Right lobe of liver (tissue), 6 donors: ENCODE measurements at regions not wholly inside any gene's neighbourhood (a gene's known extent, or its start where the extent isn't known, plus 50 kb on each side); places are given as distances from the start of the nearest gene placed in this dataset.

Experiments used
- ATAC-seq, 4 donors: fragments of 200-7000 bp; cut with Tn5 transposase; one replicate each; pipeline ENCODE4 v1.9.1; 2020; ENCODE audit warnings: mild to moderate bottlenecking in 4 of 4, moderate library complexity in 4 of 4
- DNase-seq, 3 donors: peaks; one replicate each; pipeline ENCODE4 v3.0.0-alpha.2; 2020
- H3K27ac ChIP-seq, 3 donors: fragments of 200-600 bp; one replicate each; pipeline ENCODE4 v1.8.0; 2022
- H3K27me3 ChIP-seq, 2 donors: fragments of 200-600 bp; one replicate each; pipeline ENCODE4 v1.8.0; 2022
- H3K36me3 ChIP-seq, 4 donors: fragments of 200-600 bp; sonication (generic) in 1 of 4; one replicate each; pipeline versions ENCODE4 v1.5.1 to v1.8.0; 2017 to 2022; ENCODE audit warnings: control low read depth in 1 of 4
- H3K4me1 ChIP-seq, 4 donors: fragments of 200-600 bp; sonication (generic) in 1 of 4; one replicate each; pipeline versions ENCODE4 v1.5.1 to v1.8.0; 2017 to 2022; ENCODE audit warnings: control low read depth in 1 of 4
- H3K4me3 ChIP-seq, 3 donors: fragments of 200-600 bp; one replicate each; pipeline ENCODE4 v1.8.0; 2022
- H3K9me3 ChIP-seq, 4 donors: fragments of 200-600 bp; sonication (generic) in 1 of 4; one replicate each; pipeline versions ENCODE4 v1.5.1 to v1.8.0; 2017 to 2022; ENCODE audit warnings: control low read depth in 1 of 4
- CTCF ChIP-seq, 4 donors: fragments of 200-600 bp in 3 of 4; fragments of 450-650 bp in 1 of 4; IDR thresholded peaks; one replicate each; pipeline versions ENCODE4 v1.5.1 to v1.8.0; 2016 to 2022; ENCODE audit warnings: antibody characterized with exemption in 4 of 4, mild to moderate bottlenecking in 2 of 4
- POLR2A ChIP-seq: fragments of 450-650 bp; IDR thresholded peaks from one replicate; pipeline ENCODE4 v1.6.1; 2017; ENCODE audit warnings: antibody characterized with exemption, mild to moderate bottlenecking
- WGBS: methylation state at CpG from one replicate; pipeline ENCODE4 v1.1.6; 2018; ENCODE audit warnings: low coverage, low lambda C conversion rate; ENCODE audit not compliant: insufficient coverage; ENCODE audit errors: missing lambda C conversion rate; 5-methylcytosine and 5-hydroxymethylcytosine counted together
- intact Hi-C, 2 donors: fragments of 100-400 bp; cut with DNase I; formaldehyde crosslinking; loops; one replicate each; pipeline versions ENCODE4 v1.11.2 to v1.14.1; 2022
- donor health status: DM: no; HTN: yes; CAD: no.
- donor health status: DM: no; HTN: no; CAD: no.
- donor health status: DM: no; HTN: no; CAD: no.
- donor health status: DM: no; HTN: yes; CAD: no.
- donor health status: DM: no; HTN: yes; CAD: no.

- Histone ChIP-seq H3K4me1 (peaks cover 0 to 12% (median 2%) of the 10 kb centered on the region in 4 donors), H3K4me3 (no peak overlapping the region), H3K27ac (no peak overlapping the region), H3K27me3 (no peaks in the 10 kb centered on the region), H3K9me3 (no peaks in the 10 kb centered on the region), H3K36me3 (no peaks in the 10 kb centered on the region)
- no peak for TF ChIP-seq CTCF (IDR thresholded peaks at IDR 0.05)
- TF ChIP-seq POLR2A, result no peak
- ATAC-seq (no peak), DNase-seq (no peak)
- WGBS, result 97% methylated on average over 3 of the region's 4 CpGs
- intact Hi-C loops, result no loop called here
These were observed 61.7 kb upstream of the MAP4K3 start for GRCh38 chr2:39498786-39499185.

- no peaks in the 10 kb centered on the region for H3K27me3 ChIP-seq
- H3K9me3 ChIP-seq, result no peaks in the 10 kb centered on the region
- no peak overlapping the region for H3K27ac ChIP-seq
- intact Hi-C loops, result no loop called here
- 62% methylated on average over 2 of the region's 2 CpGs for WGBS
- DNase-seq, result no peak
- ATAC-seq, result peak in 2 of 4 donors; percentile 6 to 29
- TF ChIP-seq CTCF (IDR thresholded peaks at IDR 0.05) (no peak), POLR2A (no peak)
- H3K36me3 ChIP-seq, result no peaks in the 10 kb centered on the region
- H3K4me3 ChIP-seq, result no peak overlapping the region
- peaks cover 0 to 16% (median 5%) of the 10 kb centered on the region in 4 donors for H3K4me1 ChIP-seq
These were observed 62.3 kb upstream of the MAP4K3 start for GRCh38 chr2:39499336-39499735.

DNA sequence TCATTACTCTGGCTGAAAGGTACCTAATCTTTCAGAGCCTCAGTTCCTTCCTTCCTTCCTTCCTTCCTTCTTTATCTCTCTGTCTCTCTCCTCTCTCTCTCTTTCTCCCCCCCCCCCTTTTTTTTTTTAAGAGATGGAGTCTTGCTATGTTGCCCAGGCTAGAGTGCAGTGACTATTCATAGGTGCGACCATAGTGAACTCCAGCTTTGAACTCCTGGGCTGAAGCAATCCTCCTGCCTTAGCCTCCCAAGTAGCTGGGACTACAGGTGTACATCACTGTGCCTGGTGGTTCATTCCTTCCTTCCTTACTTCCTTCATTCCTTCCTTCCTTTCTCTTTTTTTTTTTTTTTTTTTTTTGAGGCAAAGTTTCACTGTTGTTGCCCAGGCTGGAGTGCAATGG is 64.3 kb upstream of the MAP4K3 start:
- Histone ChIP-seq H3K4me3 (no peak overlapping the region), H3K27ac (peak overlapping the region in 1 of 3 donors; percentile 11), H3K27me3 (no peaks in the 10 kb centered on the region), H3K9me3 (no peaks in the 10 kb centered on the region), H3K36me3 (no peaks in the 10 kb centered on the region), H3K4me1 (peaks cover 0 to 28% (median 10%) of the 10 kb centered on the region in 4 donors)
- no peak for ATAC-seq
- TF ChIP-seq CTCF (IDR thresholded peaks at IDR 0.05), result no peak
- TF ChIP-seq POLR2A, result no peak
- DNase-seq, result no peak
- intact Hi-C loops, result no loop called here
- 86% methylated on average over 1 of the region's 1 CpG for WGBS

- ATAC-seq, result no peak
These were observed 66.2 kb upstream of the MAP4K3 start for GRCh38 chr2:39503277-39503676.

More at GRCh38 chr2:39503277-39503676, 66.2 kb upstream of the MAP4K3 start:
- TF ChIP-seq CTCF (IDR thresholded peaks at IDR 0.05) (no peak), POLR2A (no peak)
- no peak for DNase-seq
- intact Hi-C loops, result no loop called here
- 70% methylated on average over 2 of the region's 2 CpGs for WGBS
- Histone ChIP-seq H3K36me3 (no peaks in the 10 kb centered on the region), H3K27ac (peak overlapping the region; percentile 79 to 92 (median 86)), H3K27me3 (no peaks in the 10 kb centered on the region), H3K9me3 (no peaks in the 10 kb centered on the region), H3K4me1 (peaks cover 0 to 28% (median 10%) of the 10 kb centered on the region in 4 donors), H3K4me3 (no peak overlapping the region)
